ENCODE measurements at regions not wholly inside any gene's neighbourhood (a gene's known extent, or its start where the extent isn't known, plus 50 kb on each side); places are given as distances from the start of the nearest gene placed in this dataset.
A peak's percentile ranks its signal among the peaks of the same experiment; 100 is the strongest.
"Not testable (repeated sequence)": the region's sequence is repeated elsewhere in the genome, so short reads cannot be mapped to it uniquely, and the experiment has no call there.

DNA sequence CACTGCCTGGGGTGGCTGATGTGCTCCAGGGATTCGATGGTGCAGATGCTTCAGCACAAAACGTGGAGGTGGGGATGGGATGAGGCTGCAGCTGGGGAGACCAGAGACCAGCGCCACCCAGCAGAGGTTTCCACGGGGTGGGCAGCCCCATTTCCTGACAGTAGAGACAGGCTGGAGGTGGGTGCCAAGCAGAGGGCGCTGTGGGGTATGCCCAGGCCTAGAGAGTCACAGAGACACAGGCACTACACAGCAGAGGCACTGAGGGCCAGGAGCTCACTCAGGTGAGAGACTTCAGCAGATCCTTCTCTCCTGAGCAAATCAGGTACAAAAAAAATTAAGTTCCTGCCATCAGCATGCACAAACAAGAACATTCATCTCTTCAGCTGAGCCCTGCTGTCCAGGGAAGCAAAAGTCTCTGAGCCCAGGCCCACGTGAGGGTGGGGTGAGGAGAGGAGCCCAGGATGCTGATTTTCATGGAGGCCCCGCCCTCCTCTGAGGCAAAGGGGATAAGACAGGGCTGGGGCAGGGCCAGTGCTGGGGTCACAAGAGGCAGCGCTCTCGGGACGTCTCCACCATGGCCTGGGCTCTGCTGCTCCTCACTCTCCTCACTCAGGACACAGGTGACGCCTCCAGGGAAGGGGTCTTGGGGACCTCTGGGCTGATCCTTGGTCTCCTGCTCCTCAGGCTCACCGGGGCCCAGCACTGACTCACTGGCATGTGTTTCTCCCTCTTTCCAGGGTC lies 53.1 kb downstream of the GGTLC2 start:
- no peak for DNase-seq

DNA sequence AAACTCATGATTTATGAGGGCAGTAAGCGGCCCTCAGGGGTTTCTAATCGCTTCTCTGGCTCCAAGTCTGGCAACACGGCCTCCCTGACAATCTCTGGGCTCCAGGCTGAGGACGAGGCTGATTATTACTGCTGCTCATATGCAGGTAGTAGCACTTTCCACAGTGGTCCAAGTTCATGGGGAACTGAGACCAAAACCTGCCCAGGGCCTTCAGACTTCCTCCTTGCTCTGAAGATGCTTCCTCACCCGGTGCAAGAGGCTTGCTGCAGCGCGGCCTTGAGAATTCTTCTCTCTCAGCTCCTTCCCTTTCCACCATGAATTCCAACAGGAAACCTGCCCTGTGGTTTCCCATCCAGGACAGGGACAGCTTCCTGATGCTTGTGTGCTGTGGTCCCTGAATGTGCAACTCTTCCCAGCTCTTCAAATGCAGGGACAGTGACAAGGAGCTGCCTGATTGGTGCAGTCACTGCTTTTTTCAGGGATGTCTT lies 53.9 kb downstream of the GGTLC2 start:
- DNase-seq: no peak

DNA sequence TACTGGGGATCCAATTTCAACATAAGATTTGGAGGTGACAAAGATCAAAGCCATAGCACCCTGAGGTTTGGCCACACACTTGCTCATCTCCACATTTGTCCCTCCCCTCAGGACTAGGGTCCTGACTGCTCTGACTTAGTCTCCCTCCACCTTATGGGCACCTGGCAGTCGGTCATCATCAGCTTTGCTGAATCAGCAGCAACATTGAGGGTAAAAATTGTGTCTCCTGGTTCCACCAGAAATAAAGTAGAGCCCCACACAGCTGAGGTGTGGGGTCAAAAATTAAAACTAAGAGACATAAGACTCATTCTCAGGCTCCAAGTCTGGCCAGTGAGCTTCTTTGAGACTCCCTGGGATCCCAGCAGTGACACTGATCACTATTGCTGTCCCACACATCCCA lies 56.2 kb downstream of the GGTLC2 start:
- DNase-seq: no peak

DNA sequence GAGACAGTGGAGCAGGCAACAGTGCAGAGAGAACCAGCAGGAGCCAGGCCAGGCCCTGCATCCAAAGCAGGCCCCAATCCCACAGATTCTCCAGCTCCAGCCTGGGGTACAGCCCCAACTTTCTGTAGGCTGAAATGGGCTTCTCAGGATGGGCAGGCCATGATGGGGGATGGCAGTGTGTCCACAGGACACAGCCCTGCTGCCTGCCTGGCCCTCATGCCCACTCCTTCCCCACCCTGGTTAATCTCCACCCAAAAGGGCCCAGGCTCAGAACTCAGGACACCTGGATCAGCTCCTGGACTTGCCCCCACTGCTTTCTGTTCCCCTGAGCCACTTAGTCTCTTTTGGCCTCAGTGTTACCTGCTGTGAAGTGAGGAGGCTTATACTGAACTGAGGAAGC lies 57.1 kb downstream of the GGTLC2 start:
- not testable (repeated sequence) for DNase-seq

DNA sequence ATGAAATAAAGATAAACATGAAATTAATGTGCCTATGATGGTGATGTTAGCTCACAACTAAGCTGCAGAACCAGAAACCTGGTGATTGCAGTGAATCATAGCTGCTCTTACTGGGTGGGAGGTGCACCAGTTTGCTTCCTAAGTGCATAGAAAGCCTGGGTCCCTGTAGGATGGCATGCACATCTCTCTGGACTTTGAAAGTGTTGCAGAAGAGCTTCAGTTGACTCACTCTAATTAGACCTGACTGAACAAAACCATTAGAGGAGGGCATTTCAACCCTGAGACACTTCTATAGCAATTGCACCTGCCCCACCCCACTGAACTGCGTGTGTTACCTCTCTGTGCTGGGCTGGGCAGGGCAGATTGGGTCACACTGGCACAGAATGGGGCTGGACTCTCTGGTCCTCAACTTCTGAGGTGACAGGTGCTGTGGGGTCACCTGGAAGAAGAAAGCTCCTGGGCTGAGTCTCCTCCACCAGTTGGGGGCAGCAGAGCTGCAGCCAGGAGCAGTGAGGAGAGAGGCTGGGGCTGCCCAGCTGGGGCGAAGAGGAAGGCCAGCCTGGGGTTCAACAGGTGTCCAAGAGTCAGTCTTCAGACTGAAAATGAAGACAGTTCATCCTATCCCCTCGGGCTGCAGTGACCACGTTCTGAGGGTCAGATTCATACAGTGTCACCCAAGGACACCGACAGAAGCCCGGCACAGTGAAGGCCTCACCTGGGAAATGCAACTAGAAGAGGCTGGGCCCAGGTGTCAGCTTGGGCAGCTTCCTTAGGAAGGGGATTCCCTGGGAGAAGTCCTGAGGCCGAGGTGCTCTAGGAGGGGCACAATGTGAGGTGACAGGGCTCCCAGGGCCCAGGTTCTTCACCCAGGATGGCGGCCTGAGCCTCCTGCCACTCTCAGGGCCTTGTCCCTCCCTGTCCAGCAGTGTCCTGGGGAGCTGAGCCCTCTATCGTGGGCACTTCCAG lies 58.1 kb downstream of the GGTLC2 start:
- DNase-seq: no peak

DNA sequence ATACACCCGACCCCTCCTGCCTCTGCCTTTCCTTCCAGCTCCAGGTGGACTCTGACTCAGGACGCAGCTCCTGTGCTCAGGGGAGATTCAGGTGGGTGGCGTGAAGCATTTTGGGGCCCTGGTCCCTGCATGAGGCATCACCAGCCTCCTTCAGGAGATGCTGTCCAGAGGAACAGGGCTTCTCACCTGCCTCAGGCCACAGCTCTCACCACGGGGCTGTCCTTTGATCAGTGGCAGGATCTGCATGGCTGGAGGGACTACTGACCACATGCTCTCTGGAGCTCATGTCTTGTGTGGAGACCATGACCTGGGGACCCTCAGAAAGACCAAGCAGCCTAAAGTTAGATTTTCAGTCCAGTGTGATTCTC lies 58.8 kb downstream of the GGTLC2 start:
- DNase-seq: no peak

DNA sequence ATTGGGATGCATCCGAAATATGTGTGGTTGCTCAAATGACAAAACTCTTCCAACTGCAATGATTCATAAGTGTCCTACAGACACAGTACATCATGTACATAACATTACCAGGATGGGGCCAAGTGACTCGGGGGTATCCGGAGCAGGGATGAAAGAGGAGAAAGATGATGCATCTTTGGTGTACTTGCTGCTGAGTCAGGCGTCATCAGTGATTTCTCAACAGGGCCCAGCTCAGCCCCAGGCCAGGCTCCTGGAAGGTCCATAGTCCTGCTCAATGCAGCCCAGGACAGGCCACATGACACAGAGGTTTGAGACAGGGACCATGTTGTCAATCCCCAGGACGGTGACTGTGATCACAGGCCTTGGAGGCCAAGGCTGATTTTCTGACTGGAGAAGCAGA lies 59.3 kb downstream of the GGTLC2 start:
- DNase-seq: no peak

DNA sequence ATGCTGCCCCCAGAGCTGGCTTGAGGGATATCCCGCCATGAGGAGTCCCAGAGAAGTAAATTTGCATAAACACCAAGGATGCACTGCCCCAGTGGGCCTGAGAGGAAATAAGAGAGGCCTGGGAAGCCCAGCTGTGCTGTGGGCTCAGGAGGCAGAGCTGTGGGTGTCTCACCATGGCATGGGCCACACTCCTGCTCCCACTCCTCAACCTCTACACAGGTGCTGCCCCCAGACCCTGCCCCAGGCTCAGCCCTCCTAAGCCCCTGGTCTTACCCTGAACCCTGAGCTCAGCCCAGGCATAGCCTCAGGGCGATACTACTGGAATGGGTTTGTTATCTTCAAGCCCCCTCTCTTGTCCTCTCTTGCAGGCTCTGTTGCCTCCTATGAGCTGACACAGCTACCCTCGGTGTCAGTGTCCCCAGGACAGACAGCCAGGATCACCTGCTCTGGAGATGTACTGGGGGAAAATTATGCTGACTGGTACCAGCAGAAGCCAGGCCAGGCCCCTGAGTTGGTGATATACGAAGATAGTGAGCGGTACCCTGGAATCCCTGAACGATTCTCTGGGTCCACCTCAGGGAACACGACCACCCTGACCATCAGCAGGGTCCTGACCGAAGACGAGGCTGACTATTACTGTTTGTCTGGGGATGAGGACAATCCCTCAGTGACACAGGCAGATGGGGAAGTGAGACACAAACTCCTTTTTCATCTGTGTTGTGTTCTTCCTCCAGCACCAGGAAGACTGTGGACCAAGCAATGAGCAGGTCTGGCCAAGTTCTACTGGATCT lies 59.9 kb downstream of the GGTLC2 start:
- no peak for DNase-seq

DNA sequence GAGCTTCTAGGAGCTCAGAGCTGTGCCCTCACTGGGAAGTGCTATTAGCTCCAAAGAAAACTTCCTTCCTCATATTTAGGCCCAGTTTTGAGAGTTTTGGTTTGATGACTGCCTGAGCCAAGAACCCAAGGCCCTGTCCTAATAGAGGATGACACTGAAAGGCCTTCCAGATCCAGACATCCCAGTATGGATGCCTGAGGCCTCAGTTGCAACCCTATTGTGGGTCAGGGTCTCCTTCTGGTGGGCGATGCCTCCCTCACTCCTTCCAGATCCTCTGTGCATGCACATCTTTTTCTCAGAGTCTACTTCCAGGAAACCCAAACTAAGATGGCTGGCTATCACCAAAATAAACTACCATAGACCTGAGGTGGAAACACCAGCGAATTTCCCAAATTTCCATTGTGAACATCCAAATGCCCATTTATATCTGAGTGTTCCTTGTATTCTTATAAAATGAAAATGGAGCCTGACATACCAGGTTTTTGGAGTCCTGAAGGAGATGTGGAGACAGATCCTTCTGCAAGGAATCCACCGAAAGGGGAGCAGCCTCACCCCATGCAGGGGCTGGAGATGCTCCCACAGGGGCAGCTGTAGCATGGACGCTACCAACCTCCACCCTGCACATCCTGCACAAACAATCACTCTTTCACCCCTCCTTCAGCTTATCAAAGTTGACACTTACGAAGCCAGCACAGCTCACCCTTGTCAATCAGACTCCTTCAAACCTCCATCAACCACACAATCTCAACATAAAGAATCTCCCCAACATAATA lies 61.1 kb downstream of the GGTLC2 start:
- DNase-seq: no peak

DNA sequence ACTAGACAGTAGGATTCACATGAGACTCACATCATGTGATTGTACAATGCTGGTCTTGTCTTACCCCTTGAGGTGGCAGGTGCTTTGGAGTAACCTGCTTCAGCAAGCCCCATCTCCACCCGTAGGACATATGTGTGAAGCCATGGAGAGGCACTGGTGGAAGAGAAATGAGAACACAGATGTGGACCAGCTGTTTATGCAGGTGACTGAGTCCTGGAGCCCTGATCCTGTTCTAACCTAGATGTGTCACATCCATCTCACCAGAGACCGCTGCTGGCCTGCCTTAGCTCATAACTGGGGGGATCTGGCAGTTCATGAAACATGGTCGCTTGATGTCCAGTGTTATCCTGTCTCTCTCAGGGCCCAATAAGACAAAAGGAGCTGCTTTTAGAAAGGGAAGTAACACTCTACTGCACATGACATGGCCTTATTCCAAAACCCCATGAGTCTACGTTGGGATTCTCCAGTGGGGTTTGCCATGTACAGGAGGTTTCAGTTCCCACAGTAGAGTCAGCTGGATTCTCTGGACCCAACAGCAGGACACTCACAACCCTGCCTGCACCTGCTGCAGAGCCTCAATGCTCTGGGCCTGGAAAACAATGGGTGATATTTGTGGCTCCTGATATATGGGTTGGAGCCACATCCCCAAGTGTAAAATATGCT lies 62.0 kb downstream of the GGTLC2 start:
- no peak for DNase-seq

DNA sequence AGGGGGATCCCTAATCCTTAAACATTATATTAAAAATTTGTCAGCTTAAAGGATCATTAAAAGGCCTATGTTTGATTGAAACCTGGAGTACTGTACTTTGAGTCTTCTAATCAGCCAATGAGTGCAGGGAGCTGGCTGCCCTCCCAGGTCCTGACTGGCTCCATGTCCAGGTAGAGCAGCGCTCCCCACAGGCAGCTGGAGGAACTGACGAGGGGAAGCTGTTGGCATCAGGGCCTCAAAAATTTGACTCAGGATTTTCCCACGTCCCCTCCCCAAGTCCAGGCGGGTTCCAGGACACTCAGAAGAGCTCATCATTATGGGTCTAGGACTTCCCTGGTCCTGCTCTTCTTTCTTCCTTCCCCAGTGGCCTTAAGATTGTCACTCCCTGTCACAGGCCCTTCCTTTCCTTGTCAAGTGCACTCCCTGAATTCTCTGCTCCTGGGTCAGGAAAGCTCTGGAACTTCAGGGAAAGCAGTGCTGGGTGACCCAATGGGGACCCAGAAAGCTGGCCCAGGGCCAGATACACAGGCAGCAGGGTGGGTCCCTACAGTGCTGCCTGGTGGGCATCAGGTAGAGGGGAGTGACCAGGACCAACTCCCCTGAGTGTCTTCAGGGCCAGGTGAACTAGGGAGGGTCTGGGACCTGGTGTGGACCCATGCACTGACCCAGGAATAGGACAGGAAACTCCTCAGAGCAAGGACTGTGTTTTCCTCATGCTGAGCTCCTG lies 65.5 kb downstream of the GGTLC2 start:
- DNase-seq: no peak

DNA sequence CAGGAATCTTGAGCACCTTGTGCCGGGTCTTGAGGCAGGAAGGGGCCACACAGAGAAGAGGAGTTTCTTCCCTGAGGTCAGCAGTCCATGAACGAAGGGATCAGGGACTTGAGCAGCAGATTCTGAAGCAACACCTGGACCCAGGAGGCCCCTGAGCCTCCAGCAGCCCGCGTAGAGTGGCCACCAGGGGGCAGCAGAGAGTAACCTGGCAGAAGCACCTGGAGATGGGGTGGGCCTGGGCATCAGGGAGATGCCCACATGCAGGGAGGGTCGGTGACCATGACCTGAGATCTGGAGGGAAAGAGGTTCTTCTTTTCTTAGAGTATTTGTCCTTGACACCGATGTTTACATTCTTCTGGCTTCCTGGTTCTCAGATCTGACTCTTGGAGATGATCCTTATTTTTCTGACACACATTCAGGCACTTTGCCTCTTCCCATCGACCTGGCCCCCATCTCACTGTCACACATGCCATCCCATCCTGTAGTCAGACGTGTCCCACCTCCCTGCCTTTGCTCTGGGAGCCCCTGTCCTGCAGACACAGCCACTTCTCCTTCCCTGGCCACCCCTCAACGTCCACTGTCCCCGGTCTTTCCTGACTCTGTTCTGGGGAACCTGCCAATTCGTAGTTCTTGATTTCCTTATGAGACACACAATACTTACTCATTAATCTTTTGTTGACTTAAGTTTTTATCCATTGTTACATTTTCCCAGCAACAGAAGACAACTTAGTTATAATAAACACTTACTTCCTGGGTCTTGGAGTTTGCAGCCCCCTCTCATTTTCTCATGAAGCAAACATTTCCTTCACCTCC lies 66.5 kb downstream of the GGTLC2 start:
- DNase-seq: peak; percentile 1

DNA sequence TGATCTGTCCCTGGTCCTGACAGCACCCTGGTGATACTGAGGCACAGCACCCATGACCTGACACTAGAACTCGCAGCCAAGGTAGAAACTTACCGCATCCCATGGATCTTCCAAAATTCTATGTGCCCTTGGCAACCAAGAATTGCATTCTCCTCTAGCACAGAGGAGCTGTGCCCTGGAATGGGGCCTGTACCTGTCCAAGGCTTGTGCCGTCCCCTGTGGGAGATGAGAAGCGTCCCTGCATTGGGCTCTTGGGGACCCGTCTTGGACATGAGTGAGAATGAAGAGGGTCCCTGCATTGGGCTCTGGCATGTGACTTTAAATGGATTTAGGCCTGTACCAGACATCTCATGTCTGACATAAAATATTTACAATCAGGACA lies 67.1 kb downstream of the GGTLC2 start:
- DNase-seq: no peak

DNA sequence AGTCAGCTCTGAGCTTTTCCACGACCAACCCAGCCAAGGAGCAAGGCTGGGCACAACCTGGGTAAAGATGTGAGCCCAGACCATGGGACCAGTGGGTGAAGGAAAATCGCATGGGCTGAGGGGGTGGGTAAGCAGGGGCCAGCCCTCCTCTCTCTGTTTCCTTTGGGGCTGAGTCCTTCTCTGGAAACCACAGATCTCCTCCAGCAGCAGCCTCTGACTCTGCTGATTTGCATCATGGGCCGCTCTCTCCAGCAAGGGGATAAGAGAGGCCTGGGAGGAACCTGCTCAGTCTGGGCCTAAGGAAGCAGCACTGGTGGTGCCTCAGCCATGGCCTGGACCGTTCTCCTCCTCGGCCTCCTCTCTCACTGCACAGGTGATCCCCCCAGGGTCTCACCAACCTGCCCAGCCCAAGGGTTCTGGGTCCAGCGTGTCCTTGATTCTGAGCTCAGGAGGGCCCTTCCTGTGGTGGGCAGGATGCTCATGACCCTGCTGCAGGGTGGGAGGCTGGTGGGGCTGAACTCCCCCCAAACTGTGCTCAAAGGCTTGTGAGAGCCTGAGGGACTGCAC lies 67.8 kb downstream of the GGTLC2 start:
- no peak for DNase-seq

DNA sequence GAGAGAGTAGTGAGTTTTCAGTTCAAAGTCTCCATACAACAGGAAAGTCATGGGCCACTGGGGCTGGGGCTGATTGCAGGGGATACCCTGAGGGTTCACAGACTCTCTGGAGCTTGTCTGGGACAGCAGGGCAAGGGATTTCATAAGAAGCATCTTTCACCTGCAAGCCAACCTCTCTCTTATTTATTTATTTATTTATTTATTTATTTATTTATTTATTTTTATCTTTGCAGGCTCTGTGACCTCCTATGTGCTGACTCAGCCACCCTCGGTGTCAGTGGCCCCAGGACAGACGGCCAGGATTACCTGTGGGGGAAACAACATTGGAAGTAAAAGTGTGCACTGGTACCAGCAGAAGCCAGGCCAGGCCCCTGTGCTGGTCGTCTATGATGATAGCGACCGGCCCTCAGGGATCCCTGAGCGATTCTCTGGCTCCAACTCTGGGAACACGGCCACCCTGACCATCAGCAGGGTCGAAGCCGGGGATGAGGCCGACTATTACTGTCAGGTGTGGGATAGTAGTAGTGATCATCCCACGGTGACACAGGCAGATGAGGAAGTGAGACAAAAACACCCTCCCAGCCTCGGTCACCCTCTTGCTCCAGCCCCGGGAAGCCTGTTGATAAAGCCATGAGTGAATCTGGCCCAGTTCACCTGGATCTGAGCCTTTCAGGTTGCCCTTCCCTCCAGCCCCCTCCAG lies 68.4 kb downstream of the GGTLC2 start:
- no peak for DNase-seq

DNA sequence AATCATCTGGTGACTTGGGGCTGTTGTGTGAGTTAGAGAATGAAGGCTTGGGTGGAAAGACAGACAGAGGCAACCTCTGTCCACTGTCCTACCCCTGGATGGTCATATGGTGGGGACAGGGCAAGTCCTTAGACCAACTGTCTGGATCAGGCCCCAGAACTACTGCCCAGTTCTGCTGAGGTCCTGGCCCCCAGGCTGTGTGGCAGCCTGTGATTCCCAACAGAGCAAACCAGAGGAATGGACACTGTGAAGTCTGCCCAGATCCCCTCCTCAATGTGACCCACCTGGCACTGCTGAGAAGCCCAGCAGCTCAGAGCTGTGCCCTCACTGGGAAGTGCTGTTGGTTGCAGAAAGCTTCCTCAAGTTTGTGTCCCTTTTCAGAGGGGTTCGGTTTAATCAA lies 69.0 kb downstream of the GGTLC2 start:
- DNase-seq: no peak

DNA sequence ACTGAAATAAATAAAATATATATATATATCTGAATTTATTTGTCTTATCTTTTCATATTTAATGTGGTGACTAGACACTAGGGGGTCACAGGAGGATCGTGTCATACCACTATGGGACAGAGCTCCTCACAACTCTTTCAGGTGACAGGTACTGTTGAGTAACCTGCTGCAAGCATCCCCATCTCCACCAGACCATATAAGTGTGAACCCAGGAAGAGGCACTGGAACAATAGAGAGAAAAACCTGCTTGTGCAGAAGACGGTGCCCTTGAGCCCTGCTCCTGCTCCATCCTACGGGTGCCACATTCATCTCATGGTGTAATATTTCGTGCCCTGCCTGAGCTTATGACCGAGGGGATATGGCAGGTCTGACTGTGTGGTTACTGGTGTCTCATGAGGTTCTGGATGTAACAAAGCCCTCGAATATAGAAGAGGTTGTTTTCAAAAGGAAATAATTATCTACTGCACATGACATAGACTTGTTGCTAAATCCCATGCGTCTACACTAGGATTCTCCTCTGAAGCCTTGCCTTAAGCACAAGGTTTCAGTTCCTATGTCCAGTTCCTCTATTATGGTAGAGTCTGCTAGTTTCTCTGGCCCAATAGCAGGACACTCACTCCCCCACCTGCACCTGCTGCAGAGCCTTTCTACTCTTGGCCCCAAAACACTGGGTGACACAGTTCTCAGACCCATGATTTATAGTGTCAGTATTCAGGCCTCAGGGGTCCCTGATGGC lies 70.4 kb downstream of the GGTLC2 start:
- DNase-seq: no peak

DNA sequence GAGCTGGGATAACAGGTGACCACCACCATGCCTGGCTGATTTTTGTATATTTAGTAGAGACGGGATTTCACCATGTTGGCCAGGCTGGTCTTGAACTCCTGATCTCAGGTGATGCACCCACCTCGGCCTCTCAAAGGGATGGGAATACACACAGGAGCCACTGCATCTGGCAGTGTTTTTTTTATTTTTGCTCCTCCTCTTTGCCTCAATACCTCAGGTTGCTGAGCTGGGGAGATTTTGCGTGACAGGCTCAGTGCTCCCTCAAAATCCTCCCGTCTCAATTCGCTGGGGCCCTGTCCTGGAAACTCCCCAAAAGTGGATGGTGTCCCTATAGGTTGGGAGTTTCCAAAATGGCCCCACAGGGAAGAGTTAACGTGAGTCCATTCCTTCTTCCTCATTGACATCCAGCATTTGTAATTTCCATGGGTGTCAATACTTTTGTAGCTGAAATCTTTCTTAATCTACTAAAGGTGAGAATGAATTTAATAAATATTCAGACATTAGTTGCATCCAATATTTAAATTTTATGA lies 71.8 kb downstream of the GGTLC2 start:
- DNase-seq: no peak
